ENCODE measurements at regions not wholly inside any gene's neighbourhood (a gene's known extent, or its start where the extent isn't known, plus 50 kb on each side); places are given as distances from the start of the nearest gene placed in this dataset.

- TF ChIP-seq CTCF (IDR thresholded peaks at IDR 0.05; ENCODE audit: unreplicated experiment), result no peak
- H3K4me3 Mint-ChIP-seq (ENCODE audit: low read depth, unreplicated experiment), result no peak overlapping the region
- no peak overlapping the region for H3K27ac Mint-ChIP-seq (ENCODE audit: unreplicated experiment)
- CTCF ChIA-PET, result interaction anchor here (0.8 kb wide), 1 partner anchor 883 kb away, joined by 6 read pairs; no protein-coding TSS in a partner anchor
- no peaks in the 10 kb centered on the region for H3K4me1 Mint-ChIP-seq (ENCODE audit: low read depth, unreplicated experiment)
- intact Hi-C loops (cut with micrococcal nuclease; ENCODE audit: unreplicated experiment), result no loop called here
- no peaks in the 10 kb centered on the region for H3K36me3 Mint-ChIP-seq (ENCODE audit: insufficient read depth, unreplicated experiment)
- no peaks in the 10 kb centered on the region for H3K27me3 Mint-ChIP-seq (ENCODE audit: unreplicated experiment)
- H3K9me3 Mint-ChIP-seq (ENCODE audit: low read depth, unreplicated experiment), result no peaks in the 10 kb centered on the region
- no TSS peak for BruUV-seq (replicated peaks)
- no peak for DNase-seq
These were observed 362.4 kb upstream of the RGS17 start for GRCh38 chr6:153493501-153493900.

GRCh38 chr6:153489479-153489878 is 358.4 kb upstream of the RGS17 start:
- DNase-seq, result no peak
- no TSS peak for BruUV-seq (replicated peaks)
- Mint-ChIP-seq H3K27me3 (ENCODE audit: unreplicated experiment) (no peaks in the 10 kb centered on the region), H3K4me1 (ENCODE audit: low read depth, unreplicated experiment) (no peaks in the 10 kb centered on the region), H3K4me3 (ENCODE audit: low read depth, unreplicated experiment) (no peak overlapping the region), H3K9me3 (ENCODE audit: low read depth, unreplicated experiment) (no peaks in the 10 kb centered on the region), H3K27ac (ENCODE audit: unreplicated experiment) (no peak overlapping the region), H3K36me3 (ENCODE audit: insufficient read depth, unreplicated experiment) (no peaks in the 10 kb centered on the region)
- CTCF ChIA-PET, result no interaction called here
- TF ChIP-seq CTCF (IDR thresholded peaks at IDR 0.05; ENCODE audit: unreplicated experiment), result no peak
- intact Hi-C loops (cut with micrococcal nuclease; ENCODE audit: unreplicated experiment), result no loop called here

- Mint-ChIP-seq H3K27me3 (ENCODE audit: unreplicated experiment) (no peaks in the 10 kb centered on the region), H3K4me1 (ENCODE audit: low read depth, unreplicated experiment) (no peaks in the 10 kb centered on the region), H3K4me3 (ENCODE audit: low read depth, unreplicated experiment) (no peak overlapping the region), H3K27ac (ENCODE audit: unreplicated experiment) (no peak overlapping the region), H3K9me3 (ENCODE audit: low read depth, unreplicated experiment) (no peaks in the 10 kb centered on the region), H3K36me3 (ENCODE audit: insufficient read depth, unreplicated experiment) (no peaks in the 10 kb centered on the region)
- CTCF ChIA-PET, result no interaction called here
- DNase-seq, result no peak
- no TSS peak for BruUV-seq (replicated peaks)
- no peak for TF ChIP-seq CTCF (IDR thresholded peaks at IDR 0.05; ENCODE audit: unreplicated experiment)
- intact Hi-C loops (cut with micrococcal nuclease; ENCODE audit: unreplicated experiment), result no loop called here
These were observed 357.2 kb upstream of the RGS17 start for GRCh38 chr6:153488267-153488666.

- CTCF ChIA-PET, result no interaction called here
- Mint-ChIP-seq H3K27me3 (ENCODE audit: unreplicated experiment) (no peaks in the 10 kb centered on the region), H3K36me3 (ENCODE audit: insufficient read depth, unreplicated experiment) (no peaks in the 10 kb centered on the region), H3K27ac (ENCODE audit: unreplicated experiment) (no peak overlapping the region), H3K4me3 (ENCODE audit: low read depth, unreplicated experiment) (no peak overlapping the region), H3K9me3 (ENCODE audit: low read depth, unreplicated experiment) (no peaks in the 10 kb centered on the region), H3K4me1 (ENCODE audit: low read depth, unreplicated experiment) (no peaks in the 10 kb centered on the region)
- BruUV-seq (replicated peaks), result no TSS peak
- DNase-seq, result no peak
- no peak for TF ChIP-seq CTCF (IDR thresholded peaks at IDR 0.05; ENCODE audit: unreplicated experiment)
- intact Hi-C loops (cut with micrococcal nuclease; ENCODE audit: unreplicated experiment), result no loop called here
These were observed 354.0 kb upstream of the RGS17 start for GRCh38 chr6:153485072-153485471.

GRCh38 chr6:153484056-153484455 is 353.0 kb upstream of the RGS17 start:
- no TSS peak for BruUV-seq (replicated peaks)
- no peak for DNase-seq
- no peaks in the 10 kb centered on the region for H3K4me1 Mint-ChIP-seq (ENCODE audit: low read depth, unreplicated experiment)
- CTCF ChIA-PET, result no interaction called here
- H3K9me3 Mint-ChIP-seq (ENCODE audit: low read depth, unreplicated experiment), result no peaks in the 10 kb centered on the region
- no peak overlapping the region for H3K4me3 Mint-ChIP-seq (ENCODE audit: low read depth, unreplicated experiment)
- H3K36me3 Mint-ChIP-seq (ENCODE audit: insufficient read depth, unreplicated experiment), result no peaks in the 10 kb centered on the region
- intact Hi-C loops (cut with micrococcal nuclease; ENCODE audit: unreplicated experiment), result no loop called here
- no peak for TF ChIP-seq CTCF (IDR thresholded peaks at IDR 0.05; ENCODE audit: unreplicated experiment)
- H3K27me3 Mint-ChIP-seq (ENCODE audit: unreplicated experiment), result no peaks in the 10 kb centered on the region
- no peak overlapping the region for H3K27ac Mint-ChIP-seq (ENCODE audit: unreplicated experiment)

Measured in Calu3 (cell line).